HG02970 (cell line): ENCODE measurements at regions not wholly inside any gene's neighbourhood (a gene's known extent, or its start where the extent isn't known, plus 50 kb on each side); places are given as distances from the start of the nearest gene placed in this dataset.
"Not testable (repeated sequence)": the region's sequence is repeated elsewhere in the genome, so short reads cannot be mapped to it uniquely, and the experiment has no call there.

Experiments used
- ATAC-seq: cut with Tn5 transposase; IDR thresholded peaks from one replicate; pipeline ENCODE4 v1.9.1; 2021; ENCODE audit warnings: mild to moderate bottlenecking, moderate library complexity, moderate number of reproducible peaks; ENCODE audit not compliant: unreplicated experiment, low FRiP score

DNA sequence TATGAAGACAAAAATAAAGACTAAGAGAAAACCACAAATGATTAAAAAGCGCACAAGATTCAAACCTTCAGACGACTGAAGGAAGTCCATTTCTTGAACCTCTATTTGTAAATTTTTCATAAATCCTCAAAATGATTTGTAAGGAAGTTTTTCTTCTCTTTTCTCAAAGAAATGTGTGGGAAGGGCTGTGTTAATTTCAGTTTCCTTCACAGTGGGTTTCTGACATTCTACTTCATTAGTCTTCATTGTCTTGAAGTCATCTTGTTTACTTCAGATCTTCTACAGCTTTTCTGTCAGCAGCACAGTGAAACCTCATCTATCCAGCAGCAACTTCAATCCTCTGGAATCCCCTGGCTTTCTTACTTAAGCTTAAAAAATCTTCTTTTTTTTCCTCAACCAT lies 87.6 kb upstream of the MYLIP start:
- ATAC-seq = no peak

DNA sequence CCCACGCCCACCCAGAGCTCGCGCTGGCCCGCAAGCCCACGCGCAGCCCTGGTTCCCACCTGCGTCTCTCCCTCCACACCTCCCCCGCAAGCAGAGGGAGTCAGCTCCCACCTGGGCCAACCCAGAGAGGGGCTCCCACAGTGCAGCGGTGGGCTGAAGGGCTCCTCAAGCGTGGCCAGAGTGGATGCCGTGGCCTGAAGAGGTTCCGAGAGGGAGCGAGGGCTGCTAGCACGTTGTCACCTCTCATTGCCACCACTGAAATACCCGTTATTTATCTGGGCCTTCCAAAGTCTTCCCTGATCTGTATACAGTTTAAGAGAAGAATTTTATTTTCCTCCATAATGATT lies 88.3 kb upstream of the MYLIP start:
- no peak for ATAC-seq

DNA sequence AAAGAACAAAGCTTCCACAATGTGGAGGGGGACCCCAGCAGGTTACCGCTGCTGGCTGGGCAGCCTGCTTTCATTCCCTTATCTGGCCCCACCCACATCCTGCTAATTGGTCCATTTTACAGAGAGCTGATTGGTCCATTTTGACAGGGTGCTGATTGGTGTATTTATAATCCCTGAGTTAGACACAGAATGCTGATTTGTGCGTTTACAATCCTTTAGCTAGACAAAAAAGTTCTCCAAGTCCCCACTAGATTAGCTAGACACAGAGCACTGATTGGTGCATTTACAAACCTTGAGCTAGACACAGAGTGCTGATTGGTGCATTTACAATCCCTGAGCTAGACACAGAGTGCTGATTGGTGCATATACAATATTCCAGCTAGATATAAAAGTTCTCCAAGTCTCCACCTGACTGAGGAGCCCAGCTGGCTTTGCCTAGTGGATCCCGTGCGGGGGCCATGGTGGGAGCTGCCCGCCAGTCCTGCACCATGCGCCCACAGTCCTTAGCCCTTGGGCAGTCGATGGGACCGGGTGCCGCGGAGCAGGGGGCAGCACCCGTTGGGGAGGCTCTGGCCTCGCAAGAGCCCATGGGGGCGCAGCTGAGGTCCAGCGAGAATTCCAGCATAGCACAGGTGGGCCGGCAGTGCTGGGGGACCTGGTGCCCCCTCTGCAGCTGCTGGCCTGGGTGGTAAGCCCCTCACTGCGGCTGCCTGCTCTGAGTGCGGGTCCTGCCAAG lies 88.8 kb upstream of the MYLIP start:
- not testable (repeated sequence) for ATAC-seq

DNA sequence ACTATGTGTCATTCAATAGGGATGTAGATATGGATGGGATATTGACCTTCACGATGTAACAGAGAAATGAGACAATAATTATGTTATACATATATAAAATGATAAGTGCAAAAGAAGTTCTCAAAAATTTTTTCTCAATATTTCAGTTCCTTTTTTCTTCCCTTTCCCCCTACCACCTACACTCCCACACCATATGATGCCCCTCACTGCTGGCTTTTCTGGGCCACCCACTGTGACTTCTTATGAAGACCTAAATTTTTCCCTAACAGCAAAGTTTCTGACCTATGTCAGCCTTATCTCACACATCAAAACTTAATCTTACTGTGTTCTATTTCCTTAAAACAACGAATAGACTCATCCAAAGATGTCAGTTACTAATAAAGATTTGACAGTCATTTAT lies 89.9 kb upstream of the MYLIP start:
- ATAC-seq = no peak

DNA sequence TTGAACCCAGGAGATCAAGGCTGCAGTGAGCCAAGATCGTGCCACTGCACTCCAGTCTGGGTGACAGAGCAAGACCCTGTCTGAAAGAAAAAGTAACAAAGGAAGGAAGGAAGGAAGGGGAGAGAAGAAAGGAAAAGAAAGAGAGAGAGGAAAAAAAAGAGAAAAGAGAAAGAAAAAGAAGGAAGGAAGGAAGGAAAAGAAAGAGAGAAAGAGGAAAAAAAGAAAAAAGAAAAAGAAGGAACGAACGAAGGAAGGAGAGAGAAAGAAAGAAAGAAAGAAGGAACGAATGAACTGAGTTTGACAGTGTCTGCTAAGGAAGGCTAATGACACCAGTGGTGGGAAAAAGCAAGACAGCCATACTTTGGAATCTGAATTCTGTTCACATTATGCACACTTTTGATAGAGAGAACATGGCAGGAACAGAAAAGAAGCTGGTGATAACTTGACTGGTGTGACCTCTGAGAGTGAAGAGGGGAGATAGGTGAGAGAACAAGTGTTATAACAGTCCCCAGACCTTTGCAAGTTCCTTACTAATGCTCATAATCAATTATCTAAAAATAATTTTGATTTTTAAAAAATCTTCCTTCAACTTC lies 93.3 kb upstream of the MYLIP start:
- ATAC-seq = no peak

DNA sequence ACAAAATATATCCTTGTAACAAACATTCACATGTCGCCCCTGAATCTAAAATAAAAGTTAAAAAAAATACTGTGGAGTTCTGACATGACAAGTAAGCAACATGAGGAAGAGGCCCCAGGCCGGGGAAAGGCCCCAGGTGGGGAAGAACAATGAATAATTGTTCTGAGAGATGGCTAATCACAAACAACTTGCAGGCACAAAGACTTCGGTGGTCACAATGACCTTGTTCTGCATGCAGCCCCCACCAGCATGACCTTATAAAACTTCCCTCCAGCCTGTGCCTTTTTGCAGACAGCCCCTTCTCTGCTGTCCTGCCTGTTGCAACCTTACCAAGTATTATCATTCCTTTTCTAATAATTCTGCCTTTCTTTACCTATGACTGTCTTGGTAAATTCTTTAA lies 95.7 kb upstream of the MYLIP start:
- no peak for ATAC-seq

GRCh38 chr6:16031278-16031981 lies 97.5 kb upstream of the MYLIP start:
- ATAC-seq = no peak

GRCh38 chr6:16028966-16029365 lies 99.9 kb upstream of the MYLIP start:
- ATAC-seq = no peak

DNA sequence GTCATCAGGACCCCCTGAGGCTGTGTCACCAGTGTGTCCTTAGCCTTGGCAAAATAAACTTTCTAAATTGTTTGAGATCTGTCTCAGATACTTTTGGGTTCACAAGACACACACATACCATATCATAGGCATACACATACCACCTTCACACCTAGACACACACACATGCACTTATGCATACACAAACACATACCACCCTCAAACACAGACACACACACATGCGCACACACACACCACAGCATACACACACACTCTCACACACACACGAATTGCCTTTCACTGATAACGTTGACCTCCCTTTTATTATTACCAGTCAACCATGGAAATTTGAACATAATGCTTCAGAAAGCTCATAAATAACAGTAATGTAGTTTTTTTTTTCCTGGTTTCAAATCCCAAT lies 108.6 kb upstream of the MYLIP start:
- ATAC-seq = no peak

DNA sequence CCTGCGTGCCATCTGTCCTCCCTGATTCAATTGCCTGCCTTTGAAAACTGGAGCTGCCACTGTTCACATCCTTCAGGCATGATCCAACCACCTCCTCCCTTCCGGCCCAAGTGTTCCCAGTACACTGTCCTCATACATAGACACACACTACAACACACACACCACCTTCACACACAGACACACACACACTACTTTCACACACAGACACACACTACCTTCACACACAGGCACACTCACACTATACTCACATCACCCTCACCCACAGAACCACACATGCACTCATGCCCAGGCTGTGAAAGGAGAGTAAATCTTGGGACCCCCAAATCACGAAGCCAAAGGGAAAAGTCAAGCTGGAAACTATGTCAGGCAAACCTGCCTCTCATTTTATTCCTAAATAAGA lies 109.4 kb upstream of the MYLIP start:
- ATAC-seq = no peak

DNA sequence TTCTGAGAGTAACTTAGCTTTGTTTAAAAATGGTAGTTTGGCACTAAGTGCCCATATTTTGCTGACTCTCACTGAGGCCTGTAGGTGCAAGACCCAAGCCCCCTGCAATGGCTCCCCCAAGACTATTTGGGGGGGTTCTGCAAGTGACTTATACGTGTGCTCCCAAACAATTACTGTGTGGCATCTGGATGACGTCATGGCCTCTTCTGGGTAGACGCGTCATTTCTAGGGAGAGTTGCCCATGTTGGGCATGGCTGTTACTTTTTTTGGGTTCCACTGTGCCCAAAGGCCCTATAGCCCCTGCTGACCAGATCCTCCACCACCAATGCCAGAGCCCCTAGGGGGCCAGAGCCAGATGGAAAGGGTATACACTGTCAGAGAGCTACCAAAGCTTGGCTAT lies 110.3 kb upstream of the MYLIP start:
- ATAC-seq = no peak

- ATAC-seq = not testable (repeated sequence)
Observed at GRCh38 chr6:16014325-16014724, 114.6 kb upstream of the MYLIP start.

DNA sequence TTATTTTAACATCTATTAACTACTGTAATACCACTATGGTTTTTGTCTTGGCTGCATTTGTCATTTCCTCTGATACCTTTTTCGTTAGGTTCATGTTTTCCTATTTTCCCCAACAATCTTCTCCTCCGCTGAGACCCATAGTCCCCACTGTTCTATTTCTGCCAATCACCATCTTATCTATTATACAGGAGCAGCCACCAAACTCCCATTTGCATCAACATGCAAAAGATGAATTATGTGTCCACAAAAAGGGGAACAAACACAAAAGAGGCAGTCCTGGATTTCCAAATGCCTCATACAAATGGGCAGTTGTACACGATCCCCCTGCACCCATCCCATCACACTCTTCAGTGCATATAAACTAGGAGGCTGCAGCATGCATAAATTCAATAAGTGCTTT lies 121.7 kb upstream of the MYLIP start:
- no peak for ATAC-seq

DNA sequence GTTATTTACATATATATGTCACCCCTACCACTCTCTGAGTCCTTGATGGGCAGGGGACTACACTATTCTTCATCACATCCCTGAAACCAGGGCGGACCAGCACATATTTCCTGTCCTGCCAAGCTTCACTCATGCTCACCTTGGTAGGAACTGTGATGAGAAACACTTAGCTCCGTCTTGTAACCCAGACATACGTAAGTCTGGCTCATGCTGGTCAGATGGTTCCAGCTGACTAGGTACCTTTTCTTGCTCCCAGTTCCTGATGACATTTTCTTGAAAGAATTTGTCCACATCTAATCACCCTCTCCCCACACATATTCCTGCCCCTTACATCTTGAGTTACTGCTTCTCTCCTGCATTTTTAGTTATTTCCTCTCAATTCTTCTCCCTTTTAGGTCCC lies 122.2 kb upstream of the MYLIP start:
- no peak for ATAC-seq

DNA sequence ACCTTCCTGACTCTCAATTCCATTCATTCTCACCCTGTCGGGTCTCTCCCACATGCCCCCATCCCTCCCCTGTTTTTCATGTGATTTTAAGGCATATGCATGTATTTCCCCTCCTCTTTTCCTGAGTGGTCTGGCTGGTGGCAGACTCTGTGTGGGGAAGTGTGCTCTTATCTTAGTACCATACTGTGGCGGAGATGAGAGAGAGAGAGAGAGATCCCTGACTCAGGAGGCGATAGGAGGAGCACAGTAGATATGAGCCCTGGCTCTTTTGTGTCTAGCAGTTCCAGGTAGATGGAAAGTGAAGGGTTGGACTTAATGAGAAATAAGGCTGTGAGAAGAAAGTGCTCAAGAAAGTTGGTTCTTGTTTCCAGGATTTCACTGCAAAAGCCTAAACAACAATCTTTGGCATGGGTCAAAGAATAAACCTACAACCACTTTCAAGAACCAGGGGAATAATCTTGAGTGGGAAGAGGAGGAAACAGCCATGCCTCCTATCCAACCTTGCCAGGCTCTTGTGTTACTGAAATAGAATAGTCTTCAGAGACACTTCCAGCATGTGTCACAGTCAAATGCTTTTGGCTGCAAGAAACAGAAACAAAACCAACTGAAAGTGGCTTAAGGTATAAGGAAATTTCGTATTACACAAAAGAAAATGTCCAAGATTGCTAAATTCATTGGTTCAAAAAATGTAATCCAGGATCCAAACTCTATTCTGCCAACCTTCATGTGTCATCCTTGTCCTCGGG lies 123.8 kb upstream of the MYLIP start:
- no peak for ATAC-seq

GRCh38 chr6:16003197-16003491 lies 125.7 kb upstream of the MYLIP start:
- ATAC-seq = no peak

DNA sequence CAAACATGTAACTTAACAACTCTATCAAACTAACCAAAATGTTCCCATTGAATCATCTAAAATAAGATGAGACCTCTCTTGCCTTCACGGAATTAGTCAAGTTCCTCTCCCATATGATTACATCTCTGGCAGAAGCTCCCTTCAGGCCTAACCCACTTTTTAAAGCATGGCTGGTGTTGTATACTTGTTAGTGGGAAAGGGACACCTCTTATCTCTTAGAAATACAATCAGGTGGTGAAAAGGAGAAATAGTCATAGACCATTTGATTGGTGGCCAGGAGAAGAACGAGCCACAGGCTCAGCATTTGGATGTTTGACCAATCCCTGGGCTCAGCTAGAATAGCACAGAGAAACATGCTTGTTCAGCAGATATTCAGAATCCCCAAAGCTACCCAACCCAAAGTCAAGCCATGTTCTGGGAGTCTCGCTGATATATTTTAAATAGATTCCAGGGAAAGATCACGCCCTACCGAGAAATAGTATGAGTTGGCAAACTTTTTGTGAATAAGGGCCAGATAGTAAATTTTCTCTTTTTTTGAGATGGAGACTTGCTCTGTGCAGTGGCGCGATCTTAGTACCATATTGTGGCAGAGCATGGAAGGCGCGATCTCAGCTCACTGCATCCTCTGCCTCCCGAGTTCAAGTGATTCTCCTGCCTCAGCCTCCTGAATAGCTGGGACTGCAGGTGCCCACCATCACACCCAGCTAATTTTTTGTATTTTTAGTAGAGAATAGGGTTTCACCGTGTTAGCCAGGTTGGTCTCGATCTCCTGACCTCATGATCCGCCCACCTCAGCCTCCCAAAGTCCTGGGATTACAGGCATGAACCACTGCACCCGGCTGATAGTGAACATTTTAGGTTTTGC lies 126.3 kb upstream of the MYLIP start:
- ATAC-seq = no peak

DNA sequence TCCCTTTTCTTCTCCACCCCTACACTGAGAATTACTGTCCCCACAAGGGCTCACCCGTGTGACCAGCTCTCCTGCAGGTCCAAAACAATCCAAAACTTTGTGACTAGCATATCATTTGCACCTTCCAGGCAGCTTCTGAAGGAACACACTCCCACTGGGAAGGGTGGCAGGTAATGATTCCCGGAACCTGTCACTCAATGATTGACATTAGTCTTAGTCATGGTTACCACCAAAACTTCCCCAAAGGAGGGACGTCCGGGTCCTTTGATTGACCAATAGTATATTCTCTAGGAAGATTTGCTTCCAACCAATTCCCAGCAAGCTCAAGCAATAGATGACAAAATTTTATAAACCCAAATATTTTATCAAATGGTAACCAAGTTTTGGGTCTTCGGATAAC lies 127.7 kb upstream of the MYLIP start:
- no peak for ATAC-seq

DNA sequence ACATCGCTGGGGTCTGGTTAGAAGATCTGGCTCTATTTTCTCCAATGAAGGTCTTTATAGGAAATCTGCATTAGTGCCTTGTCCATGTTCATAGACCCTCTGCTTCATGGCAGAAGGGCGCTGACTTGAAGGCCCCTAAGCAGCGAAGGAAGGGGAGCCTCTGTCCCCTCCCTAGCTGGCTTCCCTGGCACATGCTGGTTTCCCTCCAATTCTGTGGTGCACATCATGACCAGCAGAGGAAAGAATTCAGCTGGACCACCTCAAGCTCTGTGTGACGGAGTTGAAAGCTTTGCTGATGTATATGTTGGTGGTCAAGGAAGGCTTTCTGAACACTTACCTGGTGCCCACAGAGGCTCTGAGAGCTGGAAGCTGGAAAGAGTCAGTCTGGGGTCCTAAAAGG lies 129.7 kb upstream of the MYLIP start:
- ATAC-seq = no peak

DNA sequence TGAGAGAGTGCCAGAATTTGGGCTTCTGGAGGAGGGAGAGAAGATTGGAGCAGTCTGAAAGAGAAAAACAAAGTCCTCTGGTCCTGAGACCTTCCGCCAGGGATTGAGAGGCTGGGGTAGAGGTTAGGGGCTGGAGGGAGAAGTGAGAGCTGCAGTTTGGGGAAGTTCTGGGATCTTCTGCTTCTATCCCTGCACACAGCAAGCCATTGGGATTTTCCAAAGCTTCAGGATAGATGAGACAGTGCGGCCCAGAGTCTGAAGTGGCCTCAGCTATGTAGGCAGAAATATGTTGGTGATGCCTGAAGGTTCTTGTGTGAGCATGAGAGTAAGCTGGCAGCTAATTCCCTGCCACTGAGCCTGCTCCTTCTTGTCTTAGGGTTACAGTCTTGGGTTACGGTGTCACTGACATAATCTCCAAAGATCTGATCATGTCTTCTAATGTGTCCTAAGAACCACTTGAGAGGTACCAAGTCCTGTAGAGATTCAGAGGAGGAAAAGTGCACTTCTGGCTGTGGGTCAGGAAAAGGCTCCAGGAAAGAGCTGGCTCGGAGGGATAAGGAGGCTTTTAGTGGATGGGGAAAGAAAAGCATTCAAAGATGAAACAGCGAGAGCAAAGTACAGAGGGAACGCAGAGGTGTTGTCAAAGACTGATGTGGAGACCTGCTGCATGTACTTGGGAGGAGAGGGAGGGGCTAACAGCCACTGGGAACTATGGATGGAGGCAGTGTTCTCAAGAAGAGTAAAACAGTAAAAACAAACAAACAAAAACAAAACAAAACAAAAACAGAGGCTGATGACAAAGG lies 131.1 kb upstream of the MYLIP start:
- no peak for ATAC-seq
